ENCODE measurements at regions not wholly inside any gene's neighbourhood (a gene's known extent, or its start where the extent isn't known, plus 50 kb on each side); places are given as distances from the start of the nearest gene placed in this dataset.

GRCh38 chr16:86783636-86784626, 205.6 kb downstream of the FOXL1 start:
- TF ChIP-seq CTCF (IDR thresholded peaks at IDR 0.05; ENCODE audit: borderline replicate concordance, extremely low read depth, low read length, poor library complexity, severe bottlenecking) (no peak), EZH2 (IDR thresholded peaks at IDR 0.05; ENCODE audit: borderline replicate concordance, low read depth, low read length, severe bottlenecking) (no peak)
